Fibroblast of the aortic adventitia (primary cell): ENCODE measurements at regions not wholly inside any gene's neighbourhood (a gene's known extent, or its start where the extent isn't known, plus 50 kb on each side); places are given as distances from the start of the nearest gene placed in this dataset.

Experiments used
- DNase-seq: peaks from one replicate; pipeline ENCODE4 v3.0.0-alpha.2; 2010; ENCODE audit warnings: low read depth
- H3K4me3 ChIP-seq: 2 replicates; pipeline ENCODE4 v1.5.1; 2011; ENCODE audit warnings: low read depth, mild to moderate bottlenecking, control low read depth, low read length, moderate library complexity
- CTCF ChIP-seq: IDR thresholded peaks from 2 replicates; pipeline ENCODE4 v1.5.1; 2011; ENCODE audit warnings: mild to moderate bottlenecking, low read length, control low read depth, inconsistent platforms; ENCODE audit not compliant: insufficient read depth

GRCh38 chr7:42522227-42522991 lies 285.4 kb upstream of the GLI3 start:
- no peak overlapping the region for H3K4me3 ChIP-seq
- no peak for TF ChIP-seq CTCF
- no peak for DNase-seq

- H3K4me3 ChIP-seq = no peak overlapping the region
- TF ChIP-seq CTCF = no peak
- peak; percentile 9 for DNase-seq
Measured at GRCh38 chr7:42511027-42511426, 274.0 kb upstream of the GLI3 start.

- no peak for TF ChIP-seq CTCF
- no peak overlapping the region for H3K4me3 ChIP-seq
- DNase-seq = no peak
Measured at GRCh38 chr7:42506097-42506496, 269.1 kb upstream of the GLI3 start.

- H3K4me3 ChIP-seq = no peak overlapping the region
- peak; percentile 28 for DNase-seq
- TF ChIP-seq CTCF = no peak
Measured at GRCh38 chr7:42502022-42502421, 265.0 kb upstream of the GLI3 start.

GRCh38 chr7:42495256-42495655 lies 258.2 kb upstream of the GLI3 start:
- DNase-seq = peak; percentile 16
- TF ChIP-seq CTCF = no peak
- H3K4me3 ChIP-seq = no peak overlapping the region

- no peak overlapping the region for H3K4me3 ChIP-seq
- no peak for TF ChIP-seq CTCF
- peak; percentile 4 for DNase-seq
Measured at GRCh38 chr7:42494736-42495135, 257.7 kb upstream of the GLI3 start.
